ENCODE measurements at regions not wholly inside any gene's neighbourhood (a gene's known extent, or its start where the extent isn't known, plus 50 kb on each side); places are given as distances from the start of the nearest gene placed in this dataset.

- Histone ChIP-seq H3K4me2 (no peak overlapping the region), H3K4me3 (no peak overlapping the region), H3K79me2 (ENCODE audit: low read depth) (no peaks in the 10 kb centered on the region), H2AFZ (no peak overlapping the region), H3F3A (ENCODE audit: insufficient read depth, low read depth) (no peaks in the 10 kb centered on the region), H3K4me1 (replicated peaks; ENCODE audit: insufficient read depth) (no peaks in the 10 kb centered on the region), H3K9me3 (ENCODE audit: insufficient read depth, low read depth) (no peaks in the 10 kb centered on the region), H3K36me3 (ENCODE audit: low read depth) (no peaks in the 10 kb centered on the region), H3K9me2 (ENCODE audit: insufficient read depth) (no peaks in the 10 kb centered on the region), H3K27me3 (ENCODE audit: insufficient read depth, low read depth) (no peaks in the 10 kb centered on the region), H3K27ac (no peak overlapping the region), H4K20me1 (ENCODE audit: insufficient read depth) (no peaks in the 10 kb centered on the region)
- ChIA-PET CTCF (interaction anchor here (0.6 kb wide), 1 partner anchor 135 kb away, joined by 3 read pairs; no protein-coding TSS in a partner anchor), POLR2A (ENCODE audit: unreplicated experiment) (no interaction called here)
- no peak for DNase-seq
- TF ChIP-seq, protein P1, sequence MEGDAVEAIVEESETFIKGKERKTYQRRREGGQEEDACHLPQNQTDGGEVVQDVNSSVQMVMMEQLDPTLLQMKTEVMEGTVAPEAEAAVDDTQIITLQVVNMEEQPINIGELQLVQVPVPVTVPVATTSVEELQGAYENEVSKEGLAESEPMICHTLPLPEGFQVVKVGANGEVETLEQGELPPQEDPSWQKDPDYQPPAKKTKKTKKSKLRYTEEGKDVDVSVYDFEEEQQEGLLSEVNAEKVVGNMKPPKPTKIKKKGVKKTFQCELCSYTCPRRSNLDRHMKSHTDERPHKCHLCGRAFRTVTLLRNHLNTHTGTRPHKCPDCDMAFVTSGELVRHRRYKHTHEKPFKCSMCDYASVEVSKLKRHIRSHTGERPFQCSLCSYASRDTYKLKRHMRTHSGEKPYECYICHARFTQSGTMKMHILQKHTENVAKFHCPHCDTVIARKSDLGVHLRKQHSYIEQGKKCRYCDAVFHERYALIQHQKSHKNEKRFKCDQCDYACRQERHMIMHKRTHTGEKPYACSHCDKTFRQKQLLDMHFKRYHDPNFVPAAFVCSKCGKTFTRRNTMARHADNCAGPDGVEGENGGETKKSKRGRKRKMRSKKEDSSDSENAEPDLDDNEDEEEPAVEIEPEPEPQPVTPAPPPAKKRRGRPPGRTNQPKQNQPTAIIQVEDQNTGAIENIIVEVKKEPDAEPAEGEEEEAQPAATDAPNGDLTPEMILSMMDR (conservative IDR thresholded peaks at IDR 0.05) = no peak
- TF ChIP-seq EZH2 (IDR thresholded peaks at IDR 0.05; ENCODE audit: low read depth) = no peak
- intact Hi-C loops (cut with micrococcal nuclease; ENCODE audit: unreplicated experiment) = no loop called here
- BruUV-seq (replicated peaks) = no TSS peak
Measured at GRCh38 chr6:23690453-23691049, 435.5 kb upstream of the NRSN1 start.

- Histone ChIP-seq H3K4me1 (replicated peaks; ENCODE audit: insufficient read depth) (no peaks in the 10 kb centered on the region), H3K4me2 (no peak overlapping the region), H3K27ac (no peak overlapping the region), H3K27me3 (ENCODE audit: insufficient read depth, low read depth) (no peaks in the 10 kb centered on the region), H3F3A (ENCODE audit: insufficient read depth, low read depth) (no peaks in the 10 kb centered on the region), H3K36me3 (ENCODE audit: low read depth) (no peaks in the 10 kb centered on the region), H3K4me3 (no peak overlapping the region), H2AFZ (no peak overlapping the region), H4K20me1 (ENCODE audit: insufficient read depth) (no peaks in the 10 kb centered on the region), H3K79me2 (ENCODE audit: low read depth) (no peaks in the 10 kb centered on the region), H3K9me3 (ENCODE audit: insufficient read depth, low read depth) (no peaks in the 10 kb centered on the region), H3K9me2 (ENCODE audit: insufficient read depth) (no peaks in the 10 kb centered on the region)
- ChIA-PET POLR2A (ENCODE audit: unreplicated experiment) (no interaction called here), CTCF (no interaction called here)
- no TSS peak for BruUV-seq (replicated peaks)
- TF ChIP-seq, protein P1 (conservative IDR thresholded peaks at IDR 0.05) = no peak
- no peak for TF ChIP-seq EZH2 (IDR thresholded peaks at IDR 0.05; ENCODE audit: low read depth)
- intact Hi-C loops (cut with micrococcal nuclease; ENCODE audit: unreplicated experiment) = no loop called here
- DNase-seq = no peak
Measured at GRCh38 chr6:23692184-23692583, 433.8 kb upstream of the NRSN1 start.

DNA sequence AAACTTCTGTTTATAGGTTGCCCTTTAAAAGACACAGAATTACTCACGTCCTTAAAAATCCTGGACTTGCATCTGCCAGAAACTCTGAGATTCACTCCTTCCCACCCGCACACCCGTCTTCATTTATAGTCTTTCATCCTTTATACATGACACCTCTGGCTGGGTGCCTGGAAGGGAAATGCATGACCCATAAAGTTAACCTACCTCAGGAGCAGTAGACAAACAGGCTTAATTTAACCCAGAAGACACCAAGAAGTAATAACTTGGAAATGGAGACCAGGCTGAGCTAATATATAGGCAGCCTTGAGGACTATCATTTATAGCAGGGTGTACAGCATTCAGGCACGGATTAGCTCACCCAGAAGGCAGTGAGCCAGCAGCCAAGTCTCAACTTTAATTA is 429.0 kb upstream of the NRSN1 start:
- Histone ChIP-seq H3K27me3 (ENCODE audit: insufficient read depth, low read depth) (no peaks in the 10 kb centered on the region), H3K9me2 (ENCODE audit: insufficient read depth) (no peaks in the 10 kb centered on the region), H3F3A (ENCODE audit: insufficient read depth, low read depth) (no peaks in the 10 kb centered on the region), H3K79me2 (ENCODE audit: low read depth) (no peaks in the 10 kb centered on the region), H3K9me3 (ENCODE audit: insufficient read depth, low read depth) (no peaks in the 10 kb centered on the region), H2AFZ (no peak overlapping the region), H3K36me3 (ENCODE audit: low read depth) (no peaks in the 10 kb centered on the region), H4K20me1 (ENCODE audit: insufficient read depth) (no peaks in the 10 kb centered on the region), H3K4me1 (replicated peaks; ENCODE audit: insufficient read depth) (no peaks in the 10 kb centered on the region), H3K27ac (no peak overlapping the region), H3K4me2 (no peak overlapping the region), H3K4me3 (no peak overlapping the region)
- DNase-seq = no peak
- TF ChIP-seq EZH2 (IDR thresholded peaks at IDR 0.05; ENCODE audit: low read depth) = no peak
- no TSS peak for BruUV-seq (replicated peaks)
- POLR2A ChIA-PET (ENCODE audit: unreplicated experiment) = no interaction called here
- CTCF ChIA-PET = no interaction called here
- intact Hi-C loops (cut with micrococcal nuclease; ENCODE audit: unreplicated experiment) = no loop called here

DNA sequence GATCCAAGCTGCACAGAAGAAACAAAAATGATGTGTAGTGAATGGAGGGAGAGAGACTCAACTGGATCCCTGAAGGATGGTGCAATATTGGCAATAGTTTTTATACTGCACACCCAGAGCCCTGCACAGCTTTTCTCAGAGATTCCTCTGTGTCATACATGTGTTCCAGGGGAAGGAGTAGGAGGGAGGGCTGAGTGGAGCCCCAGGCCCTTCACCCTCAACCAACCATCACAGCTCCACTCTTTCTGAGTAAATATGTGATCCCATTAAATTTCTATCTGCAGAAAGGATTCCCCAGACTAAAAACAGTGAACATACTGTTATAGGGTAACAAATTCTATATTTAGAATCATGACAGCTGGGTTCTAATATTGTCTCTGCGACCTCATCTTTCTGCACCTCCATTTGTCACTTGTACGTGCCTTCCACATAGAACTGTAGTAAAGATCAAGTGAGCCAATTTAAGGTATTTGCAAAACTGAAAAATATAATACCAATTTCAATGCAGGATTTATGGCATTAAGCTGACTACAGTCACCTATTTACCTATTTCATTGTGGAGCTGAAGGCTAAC is 421.4 kb upstream of the NRSN1 start:
- ChIA-PET POLR2A (ENCODE audit: unreplicated experiment) (no interaction called here), CTCF (no interaction called here)
- Histone ChIP-seq H3K4me2 (no peak overlapping the region), H3K9me3 (ENCODE audit: insufficient read depth, low read depth) (no peaks in the 10 kb centered on the region), H3K4me1 (replicated peaks; ENCODE audit: insufficient read depth) (no peaks in the 10 kb centered on the region), H3K4me3 (no peak overlapping the region), H3F3A (ENCODE audit: insufficient read depth, low read depth) (no peaks in the 10 kb centered on the region), H3K27ac (no peak overlapping the region), H3K36me3 (ENCODE audit: low read depth) (no peaks in the 10 kb centered on the region), H2AFZ (no peak overlapping the region), H3K9me2 (ENCODE audit: insufficient read depth) (no peaks in the 10 kb centered on the region), H3K27me3 (ENCODE audit: insufficient read depth, low read depth) (no peaks in the 10 kb centered on the region), H3K79me2 (ENCODE audit: low read depth) (no peaks in the 10 kb centered on the region), H4K20me1 (ENCODE audit: insufficient read depth) (no peaks in the 10 kb centered on the region)
- TF ChIP-seq, protein P1 (conservative IDR thresholded peaks at IDR 0.05) = no peak
- TF ChIP-seq EZH2 (IDR thresholded peaks at IDR 0.05; ENCODE audit: low read depth) = no peak
- DNase-seq = no peak
- intact Hi-C loops (cut with micrococcal nuclease; ENCODE audit: unreplicated experiment) = no loop called here
- BruUV-seq (replicated peaks) = no TSS peak
